IPS-NIHi11 (cell line): ENCODE measurements at regions not wholly inside any gene's neighbourhood (a gene's known extent, or its start where the extent isn't known, plus 50 kb on each side); places are given as distances from the start of the nearest gene placed in this dataset.

ENCODE experiments used
- DNase-seq: peaks from one replicate; pipeline ENCODE4 v3.0.0; 2012; ENCODE audit warnings: mixed read lengths, low spot score

- no peak for DNase-seq
These were observed 85.9 kb upstream of the TBX20 start for GRCh38 chr7:35339811-35340210.

- DNase-seq, result no peak
These were observed 82.5 kb upstream of the TBX20 start for GRCh38 chr7:35336444-35336843.

- no peak for DNase-seq
These were observed 80.6 kb upstream of the TBX20 start for GRCh38 chr7:35334506-35334905.

GRCh38 chr7:35333265-35333664, 79.4 kb upstream of the TBX20 start:
- no peak for DNase-seq

- DNase-seq, result no peak
These were observed 78.1 kb upstream of the TBX20 start for GRCh38 chr7:35331730-35332678.

- no peak for DNase-seq
These were observed 75.1 kb upstream of the TBX20 start for GRCh38 chr7:35329026-35329425.

- no peak for DNase-seq
These were observed 65.7 kb upstream of the TBX20 start for GRCh38 chr7:35319606-35320005.

- no peak for DNase-seq
These were observed 62.6 kb upstream of the TBX20 start for GRCh38 chr7:35316549-35316948.

- no peak for DNase-seq
These were observed 61.6 kb upstream of the TBX20 start for GRCh38 chr7:35315517-35315916.

GRCh38 chr7:35314354-35314753, 60.5 kb upstream of the TBX20 start:
- DNase-seq, result no peak

GRCh38 chr7:35313575-35313974, 59.7 kb upstream of the TBX20 start:
- DNase-seq, result no peak
